HG02623 (cell line): ENCODE measurements at regions not wholly inside any gene's neighbourhood (a gene's known extent, or its start where the extent isn't known, plus 50 kb on each side); places are given as distances from the start of the nearest gene placed in this dataset.

ENCODE experiments used
- ATAC-seq: cut with Tn5 transposase; IDR thresholded peaks from one replicate; pipeline ENCODE4 v1.9.1; 2021; ENCODE audit warnings: moderate library complexity; ENCODE audit not compliant: unreplicated experiment

DNA sequence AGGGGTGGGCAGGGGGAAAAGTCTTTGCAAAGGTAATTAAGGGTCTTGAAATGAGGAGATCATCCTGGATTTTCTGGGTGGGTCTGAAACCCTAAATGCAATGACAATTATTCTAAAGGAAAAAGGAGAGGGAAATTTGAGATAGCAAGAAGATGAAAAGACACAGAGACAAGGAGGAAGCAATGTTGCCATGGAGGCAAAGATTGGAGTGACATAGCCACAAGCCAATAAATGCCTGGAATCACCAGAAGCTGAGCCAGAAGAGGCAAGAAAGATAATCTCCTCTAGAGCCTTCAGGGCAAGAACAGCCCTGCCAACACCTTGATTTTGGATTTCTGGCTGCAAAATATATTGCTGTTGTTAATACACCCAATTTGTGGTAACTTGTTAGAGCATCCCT lies 1246.3 kb upstream of the PIK3C3 start:
- no peak for ATAC-seq

DNA sequence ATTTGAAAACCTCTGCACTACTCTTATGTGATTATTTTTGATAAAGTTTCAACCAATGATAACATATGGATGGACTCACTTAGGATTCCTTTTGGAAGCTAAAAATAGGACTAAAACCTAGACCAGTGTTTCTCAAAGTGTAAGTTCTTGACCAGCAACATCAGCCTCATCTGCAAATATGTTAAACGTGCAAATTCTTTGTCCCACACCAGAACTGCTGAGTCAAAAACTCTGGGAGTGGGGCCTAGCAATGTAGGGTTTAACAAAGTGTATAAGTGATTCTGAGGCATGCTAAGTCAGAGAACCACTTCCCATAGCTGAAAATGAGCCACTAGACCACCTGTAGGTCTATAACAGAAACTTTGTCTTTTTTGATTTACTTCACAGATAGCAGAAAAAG lies 1247.2 kb upstream of the PIK3C3 start:
- no peak for ATAC-seq

GRCh38 chr18:40698129-40698528 lies 1256.9 kb upstream of the PIK3C3 start:
- ATAC-seq, result no peak

GRCh38 chr18:40695526-40695925 lies 1259.5 kb upstream of the PIK3C3 start:
- no peak for ATAC-seq

DNA sequence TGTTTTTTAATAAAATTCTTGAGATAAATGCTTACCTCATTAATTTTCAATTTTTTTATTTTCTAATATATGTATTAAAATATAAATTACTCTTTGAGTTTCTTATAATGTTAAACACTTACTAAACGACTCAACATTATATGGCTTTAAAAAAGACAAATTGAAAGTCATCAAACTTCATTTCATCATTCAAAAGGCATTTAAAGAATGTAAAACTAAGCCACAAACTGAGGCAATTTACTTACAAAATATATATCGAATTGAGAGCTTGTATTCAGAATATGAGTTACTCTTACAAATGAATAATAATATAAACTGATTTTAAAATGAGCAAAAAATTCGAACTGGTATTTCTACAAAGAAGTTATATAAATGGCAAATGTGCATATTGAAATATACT lies 1262.2 kb upstream of the PIK3C3 start:
- no peak for ATAC-seq

DNA sequence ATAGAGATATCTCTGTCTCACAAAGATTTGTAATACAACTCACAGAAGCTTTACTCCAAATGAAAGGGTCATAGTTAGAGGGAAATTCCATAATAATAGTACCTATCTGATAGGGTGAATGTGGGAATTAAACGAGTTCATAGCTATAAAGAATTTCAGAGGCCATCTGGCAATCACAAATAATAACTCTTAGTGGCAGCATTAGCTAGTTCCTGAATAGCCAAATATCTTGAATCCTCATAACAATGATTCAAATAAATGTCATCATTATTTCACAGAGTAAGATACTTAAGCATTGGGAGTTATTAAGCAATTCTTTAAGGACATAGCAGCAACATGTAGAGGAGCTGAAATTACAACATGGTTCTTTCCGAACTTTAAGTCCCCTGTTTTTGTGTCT lies 1265.0 kb upstream of the PIK3C3 start:
- no peak for ATAC-seq

- ATAC-seq, result no peak
Observed at GRCh38 chr18:40687399-40687798, 1267.6 kb upstream of the PIK3C3 start.

- no peak for ATAC-seq
Observed at GRCh38 chr18:40686836-40687235, 1268.2 kb upstream of the PIK3C3 start.

GRCh38 chr18:40685219-40685618 lies 1269.8 kb upstream of the PIK3C3 start:
- ATAC-seq, result no peak

DNA sequence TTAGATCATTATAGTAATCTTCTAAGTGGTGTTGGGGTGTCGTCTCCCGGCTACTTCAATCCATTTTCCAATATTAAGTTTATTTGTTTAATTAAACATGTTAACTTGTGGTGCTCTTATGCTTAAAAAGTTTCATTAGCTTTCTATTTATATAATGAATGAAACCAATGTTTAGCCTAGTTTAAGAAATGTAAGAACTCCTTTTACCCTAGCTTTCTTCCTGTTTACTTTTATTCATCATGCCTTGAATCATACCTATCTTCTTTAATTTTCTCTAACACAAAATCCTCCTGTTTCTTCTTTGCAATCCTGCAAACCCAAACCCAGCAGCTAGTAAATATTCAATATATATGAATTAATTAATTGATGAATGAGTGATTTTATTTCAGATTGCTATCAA lies 1276.7 kb upstream of the PIK3C3 start:
- ATAC-seq, result no peak

GRCh38 chr18:40676668-40677067 lies 1278.4 kb upstream of the PIK3C3 start:
- ATAC-seq, result no peak

GRCh38 chr18:40673150-40673549 lies 1281.9 kb upstream of the PIK3C3 start:
- ATAC-seq, result no peak

- ATAC-seq, result no peak
Observed at GRCh38 chr18:40672590-40672989, 1282.4 kb upstream of the PIK3C3 start.

GRCh38 chr18:40670668-40671375 lies 1284.2 kb upstream of the PIK3C3 start:
- no peak for ATAC-seq

DNA sequence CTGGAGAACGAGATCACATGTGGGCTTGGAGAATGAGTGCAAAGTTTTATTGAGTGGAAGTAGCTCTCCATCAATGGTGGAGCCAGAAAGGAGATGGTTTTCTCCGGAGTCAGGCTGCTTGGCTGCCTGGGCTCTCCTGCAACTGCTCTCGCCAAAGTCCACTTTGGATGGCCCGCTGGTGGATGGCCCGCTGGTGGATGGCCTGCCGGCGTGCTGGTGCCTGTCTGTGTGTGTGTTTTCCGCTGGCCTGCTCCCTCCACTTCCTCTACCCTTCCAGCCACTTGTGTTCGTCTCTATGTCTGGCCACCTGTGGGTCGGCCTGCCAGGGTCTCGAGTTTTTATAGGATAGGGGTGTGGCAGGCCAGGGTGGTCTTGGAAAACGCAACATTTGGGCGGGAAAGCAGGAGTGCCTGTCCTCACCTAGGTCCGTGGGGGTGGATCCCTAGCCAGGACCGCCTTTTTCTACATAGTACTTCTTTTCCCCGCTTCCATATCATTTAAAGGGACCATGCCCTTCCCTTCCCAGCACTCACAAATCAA lies 1292.1 kb upstream of the PIK3C3 start:
- ATAC-seq, result no peak

- no peak for ATAC-seq
Observed at GRCh38 chr18:40653682-40654081, 1301.4 kb upstream of the PIK3C3 start.

GRCh38 chr18:40652321-40652720 lies 1302.7 kb upstream of the PIK3C3 start:
- no peak for ATAC-seq

DNA sequence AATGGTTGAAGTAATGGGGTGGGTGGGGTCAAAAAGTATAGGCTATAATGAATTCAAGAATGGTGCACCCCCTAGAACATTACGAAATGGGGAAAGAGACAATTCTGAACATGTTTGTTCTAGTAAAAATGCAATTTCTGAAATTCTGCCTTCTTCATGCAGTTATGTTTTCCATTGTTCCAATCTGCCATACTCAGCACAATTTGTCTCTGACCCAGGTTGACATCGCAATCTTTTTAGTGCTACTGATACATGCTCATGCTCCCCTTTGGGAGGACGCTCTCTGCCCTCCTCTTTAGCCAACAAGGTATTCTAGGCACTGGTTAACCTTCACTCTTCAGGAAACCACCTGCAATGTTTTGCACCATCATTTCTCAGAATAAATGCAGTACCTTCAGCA lies 1303.9 kb upstream of the PIK3C3 start:
- ATAC-seq, result no peak

GRCh38 chr18:40642692-40643229 lies 1312.3 kb upstream of the PIK3C3 start:
- ATAC-seq, result no peak

DNA sequence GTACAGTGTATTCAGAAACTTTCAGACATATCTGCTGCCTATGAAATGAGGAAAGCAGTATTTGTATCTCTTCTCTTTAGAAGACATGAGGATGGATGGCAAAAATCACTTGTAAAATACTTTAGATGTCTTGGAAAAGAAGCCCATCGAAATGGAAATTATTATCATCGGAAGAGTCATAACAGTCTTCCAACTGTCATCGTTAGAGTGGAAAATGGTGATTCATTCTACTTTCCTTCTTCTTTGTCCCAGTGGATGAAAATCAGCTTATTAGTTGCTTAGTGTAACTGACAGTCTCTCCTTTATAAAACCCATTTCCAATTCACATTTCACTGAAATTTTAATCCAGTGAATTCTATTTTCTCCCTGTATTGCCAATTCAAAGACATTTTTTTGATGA lies 1323.7 kb upstream of the PIK3C3 start:
- ATAC-seq, result no peak

DNA sequence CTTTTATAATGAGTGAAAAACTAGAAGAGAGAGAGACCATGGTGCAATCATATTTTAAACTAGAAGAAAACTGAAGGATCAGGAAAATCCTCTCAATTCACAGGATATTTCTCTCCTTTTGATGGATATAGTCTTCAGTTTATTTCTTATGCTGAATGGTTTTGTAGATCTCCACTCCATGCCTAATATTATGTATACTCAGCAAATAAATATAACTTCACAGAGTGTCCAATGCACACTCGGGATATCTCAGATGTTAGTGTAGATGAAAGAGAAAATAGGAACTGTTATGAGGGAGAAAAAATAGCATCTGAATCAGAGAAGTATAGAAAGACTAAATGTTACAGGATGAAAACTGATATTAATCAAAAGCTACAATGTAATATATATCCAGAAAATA lies 1324.5 kb upstream of the PIK3C3 start:
- ATAC-seq, result no peak

GRCh38 chr18:40624959-40625358 lies 1330.1 kb upstream of the PIK3C3 start:
- no peak for ATAC-seq

DNA sequence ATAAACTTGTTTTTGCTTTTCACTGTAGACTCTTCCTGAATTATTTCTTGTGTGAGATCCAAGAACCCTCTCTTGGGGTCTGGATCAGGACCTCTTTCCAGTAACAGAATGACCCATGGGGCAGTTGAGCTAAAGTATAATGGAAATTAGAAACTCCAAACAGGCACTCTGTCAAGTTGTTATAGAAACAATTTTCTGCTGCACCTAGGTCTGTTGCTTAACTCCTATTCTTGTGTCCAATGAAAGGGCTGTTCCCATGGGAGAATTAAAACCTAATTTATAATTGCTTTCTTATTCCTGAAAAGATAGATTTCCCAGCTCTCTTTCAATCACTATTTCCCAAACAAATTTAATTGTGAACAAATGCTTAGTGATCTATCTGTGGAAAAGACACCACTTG lies 1341.3 kb upstream of the PIK3C3 start:
- ATAC-seq, result no peak
